ENCODE measurements at regions not wholly inside any gene's neighbourhood (a gene's known extent, or its start where the extent isn't known, plus 50 kb on each side); places are given as distances from the start of the nearest gene placed in this dataset.

- no peak for DNase-seq (ENCODE audit: low spot score)
Observed at GRCh38 chr2:198795419-198795818, 662.3 kb downstream of the SATB2 start.

- no peak for DNase-seq (ENCODE audit: low spot score)
Observed at GRCh38 chr2:198791623-198792022, 666.1 kb downstream of the SATB2 start.

- no peak for DNase-seq (ENCODE audit: low spot score)
Observed at GRCh38 chr2:198788676-198789075, 669.1 kb downstream of the SATB2 start.

GRCh38 chr2:198782734-198783133, 675.0 kb downstream of the SATB2 start:
- no peak for DNase-seq (ENCODE audit: low spot score)

GRCh38 chr2:198776616-198777406, 680.9 kb downstream of the SATB2 start:
- no peak for DNase-seq (ENCODE audit: low spot score)

GRCh38 chr2:198775737-198776136, 682.0 kb downstream of the SATB2 start:
- DNase-seq (ENCODE audit: low spot score), result no peak

GRCh38 chr2:198774576-198774975, 683.2 kb downstream of the SATB2 start:
- no peak for DNase-seq (ENCODE audit: low spot score)

GRCh38 chr2:198767694-198768093, 690.0 kb downstream of the SATB2 start:
- no peak for DNase-seq (ENCODE audit: low spot score)

- DNase-seq (ENCODE audit: low spot score), result no peak
Observed at GRCh38 chr2:198763793-198764192, 693.9 kb downstream of the SATB2 start.

GRCh38 chr2:198762441-198762840, 695.3 kb downstream of the SATB2 start:
- no peak for DNase-seq (ENCODE audit: low spot score)

- no peak for DNase-seq (ENCODE audit: low spot score)
Observed at GRCh38 chr2:198757069-198757468, 700.7 kb downstream of the SATB2 start.

GRCh38 chr2:198756166-198756565, 701.6 kb downstream of the SATB2 start:
- DNase-seq (ENCODE audit: low spot score), result no peak

- no peak for DNase-seq (ENCODE audit: low spot score)
Observed at GRCh38 chr2:198753101-198753500, 704.6 kb downstream of the SATB2 start.

GRCh38 chr2:198749364-198749763, 708.4 kb downstream of the SATB2 start:
- DNase-seq (ENCODE audit: low spot score), result no peak

GRCh38 chr2:198731842-198732399, 725.8 kb downstream of the SATB2 start:
- no peak for DNase-seq (ENCODE audit: low spot score)

- DNase-seq (ENCODE audit: low spot score), result no peak
Observed at GRCh38 chr2:198720266-198720665, 737.5 kb downstream of the SATB2 start.

- DNase-seq (ENCODE audit: low spot score), result no peak
Observed at GRCh38 chr2:198717451-198717850, 740.3 kb downstream of the SATB2 start.

- no peak for DNase-seq (ENCODE audit: low spot score)
Observed at GRCh38 chr2:198715302-198715835, 742.4 kb downstream of the SATB2 start.

- DNase-seq (ENCODE audit: low spot score), result no peak
Observed at GRCh38 chr2:198712485-198712884, 745.3 kb downstream of the SATB2 start.

- DNase-seq (ENCODE audit: low spot score), result no peak
Observed at GRCh38 chr2:198711484-198711883, 746.3 kb downstream of the SATB2 start.

GRCh38 chr2:198710562-198710961, 747.2 kb downstream of the SATB2 start:
- no peak for DNase-seq (ENCODE audit: low spot score)

GRCh38 chr2:198706476-198707082, 751.2 kb downstream of the SATB2 start:
- no peak for DNase-seq (ENCODE audit: low spot score)

- no peak for DNase-seq (ENCODE audit: low spot score)
Observed at GRCh38 chr2:198703281-198703680, 754.5 kb downstream of the SATB2 start.

All from kidney capillary endothelial cell (primary cell).